ENCODE measurements at regions not wholly inside any gene's neighbourhood (a gene's known extent, or its start where the extent isn't known, plus 50 kb on each side); places are given as distances from the start of the nearest gene placed in this dataset.

DNA sequence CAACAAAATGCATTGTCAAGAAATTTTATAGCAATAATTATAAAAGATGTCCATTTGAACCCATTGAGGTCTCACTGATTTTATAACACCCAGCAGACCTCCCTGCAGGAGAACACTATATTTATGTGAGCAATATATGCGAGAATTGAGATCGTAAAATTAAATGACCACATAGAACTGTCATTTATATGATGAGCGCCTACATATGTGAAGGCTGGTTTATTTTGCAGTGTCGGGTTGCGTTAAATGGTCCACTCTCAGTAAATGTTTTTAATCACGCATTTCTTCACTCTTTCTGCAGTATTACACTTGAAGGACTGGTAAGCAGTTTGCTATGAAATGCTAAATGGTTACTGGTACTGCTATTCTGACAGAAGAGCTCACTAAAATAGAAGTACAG is 408.5 kb upstream of the AGTR1 start:
- Histone ChIP-seq H3K9ac (ENCODE audit: low read depth, low read length) (no peak overlapping the region), H3K36me3 (ENCODE audit: insufficient read depth, low read depth, low read length) (no peaks in the 10 kb centered on the region), H3K27me3 (ENCODE audit: insufficient read depth, low read length) (no peaks in the 10 kb centered on the region), H3K27ac (ENCODE audit: low read length) (no peak overlapping the region), H3K4me3 (ENCODE audit: low read length) (no peak overlapping the region), H3K4me1 (ENCODE audit: insufficient read depth, low read length) (no peaks in the 10 kb centered on the region), H3K9me3 (ENCODE audit: insufficient read depth, low read depth, low read length) (no peaks in the 10 kb centered on the region)

DNA sequence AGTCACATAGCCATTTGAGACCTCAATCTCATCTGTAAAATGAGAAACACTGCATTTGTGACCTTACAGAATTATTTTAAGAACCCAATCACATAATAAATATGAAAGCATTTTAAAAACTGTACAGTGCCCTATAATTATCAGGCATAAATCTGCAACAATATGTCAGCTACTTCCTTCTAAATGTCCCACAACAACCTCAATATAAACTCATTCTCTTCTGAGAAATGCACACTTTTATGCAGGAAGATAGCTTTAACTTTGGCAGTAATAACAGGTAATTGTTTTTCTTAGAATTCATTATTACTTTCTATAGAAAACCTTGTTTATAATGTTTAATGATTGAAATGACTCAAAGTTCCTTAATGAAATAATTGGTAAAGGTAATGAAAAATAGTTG is 400.7 kb upstream of the AGTR1 start:
- Histone ChIP-seq H3K9ac (ENCODE audit: low read depth, low read length) (no peak overlapping the region), H3K9me3 (ENCODE audit: insufficient read depth, low read depth, low read length) (no peaks in the 10 kb centered on the region), H3K27ac (ENCODE audit: low read length) (no peak overlapping the region), H3K36me3 (ENCODE audit: insufficient read depth, low read depth, low read length) (no peaks in the 10 kb centered on the region), H3K4me3 (ENCODE audit: low read length) (no peak overlapping the region), H3K27me3 (ENCODE audit: insufficient read depth, low read length) (no peaks in the 10 kb centered on the region), H3K4me1 (ENCODE audit: insufficient read depth, low read length) (no peaks in the 10 kb centered on the region)

DNA sequence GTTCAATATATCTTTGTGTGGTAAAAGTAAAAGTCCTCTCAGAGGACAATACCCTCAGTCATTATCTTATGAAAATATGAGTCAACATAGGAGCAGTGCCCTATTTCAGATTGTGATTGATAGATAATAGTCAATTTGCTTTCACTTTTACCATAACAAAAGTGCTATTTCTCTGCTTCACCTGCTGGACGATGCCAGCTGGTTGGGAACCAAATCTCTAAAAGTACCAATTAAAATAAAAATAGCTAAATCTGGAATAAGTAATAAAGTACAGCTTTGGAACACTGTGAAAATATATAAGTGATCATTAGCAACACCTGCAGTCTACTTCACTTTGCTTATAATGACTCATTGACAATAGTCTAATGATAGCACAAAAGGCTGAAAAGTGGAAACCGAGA is 390.3 kb upstream of the AGTR1 start:
- Histone ChIP-seq H3K4me3 (ENCODE audit: low read length) (no peak overlapping the region), H3K4me1 (ENCODE audit: insufficient read depth, low read length) (no peaks in the 10 kb centered on the region), H3K27me3 (ENCODE audit: insufficient read depth, low read length) (no peaks in the 10 kb centered on the region), H3K9ac (ENCODE audit: low read depth, low read length) (no peak overlapping the region), H3K9me3 (ENCODE audit: insufficient read depth, low read depth, low read length) (no peaks in the 10 kb centered on the region), H3K36me3 (ENCODE audit: insufficient read depth, low read depth, low read length) (no peaks in the 10 kb centered on the region), H3K27ac (ENCODE audit: low read length) (no peak overlapping the region)

DNA sequence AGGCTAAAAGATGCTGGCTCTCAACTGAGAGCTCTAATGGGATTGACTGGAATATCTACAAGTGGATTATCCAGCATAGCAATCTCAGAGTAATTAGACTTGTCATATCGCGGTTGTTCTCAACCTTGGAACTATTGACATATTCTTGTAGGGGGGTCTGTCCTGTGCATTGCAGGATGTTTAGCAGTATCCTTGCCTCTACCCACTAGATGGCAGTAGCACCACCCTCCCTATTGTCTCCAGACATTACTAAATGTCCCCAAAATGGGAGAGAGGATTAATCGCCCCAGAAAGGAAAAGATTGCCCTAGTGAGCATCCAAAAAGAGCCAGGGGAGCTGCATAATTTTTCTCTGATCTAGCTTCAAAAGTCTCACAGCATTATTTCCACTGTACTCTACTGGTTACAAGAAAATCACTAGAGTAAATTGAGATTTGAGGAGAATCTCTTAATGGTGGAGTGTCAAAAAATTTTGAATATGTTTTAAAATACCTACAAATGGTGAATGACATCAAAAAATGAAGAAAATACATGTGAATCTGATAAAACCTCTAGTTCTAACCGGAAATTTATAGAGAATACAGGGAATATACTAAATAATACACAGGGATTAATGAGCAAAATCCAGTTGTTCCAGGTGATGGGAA is 388.2 kb upstream of the AGTR1 start:
- no peak overlapping the region for H3K4me3 ChIP-seq (ENCODE audit: low read length)
- H3K9me3 ChIP-seq (ENCODE audit: insufficient read depth, low read depth, low read length), result no peaks in the 10 kb centered on the region
- H3K36me3 ChIP-seq (ENCODE audit: insufficient read depth, low read depth, low read length), result no peaks in the 10 kb centered on the region
- H3K27ac ChIP-seq (ENCODE audit: low read length), result no peak overlapping the region
- no peaks in the 10 kb centered on the region for H3K27me3 ChIP-seq (ENCODE audit: insufficient read depth, low read length)
- no peaks in the 10 kb centered on the region for H3K4me1 ChIP-seq (ENCODE audit: insufficient read depth, low read length)
- H3K9ac ChIP-seq (ENCODE audit: low read depth, low read length), result no peak overlapping the region

DNA sequence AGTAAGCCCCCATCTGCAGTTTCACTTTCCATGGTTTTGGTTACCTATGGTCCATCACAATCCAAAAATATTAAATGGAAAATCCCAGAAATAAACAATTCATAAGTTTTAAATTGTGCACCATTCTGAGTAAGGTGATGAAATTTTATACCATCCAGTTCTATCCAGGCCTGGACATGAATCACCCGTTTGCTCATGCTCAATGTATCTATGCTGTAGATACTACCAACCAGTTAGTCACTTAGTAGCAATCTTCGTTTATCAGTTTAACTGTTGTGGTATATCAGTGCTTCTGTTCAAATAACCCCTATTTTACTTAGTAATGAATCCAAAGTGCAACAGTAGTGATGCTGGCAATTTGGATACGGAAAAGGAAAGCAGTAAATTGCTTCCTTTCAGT is 381.9 kb upstream of the AGTR1 start:
- H3K4me3 ChIP-seq (ENCODE audit: low read length), result no peak overlapping the region
- no peaks in the 10 kb centered on the region for H3K4me1 ChIP-seq (ENCODE audit: insufficient read depth, low read length)
- no peaks in the 10 kb centered on the region for H3K27me3 ChIP-seq (ENCODE audit: insufficient read depth, low read length)
- no peaks in the 10 kb centered on the region for H3K9me3 ChIP-seq (ENCODE audit: insufficient read depth, low read depth, low read length)
- H3K9ac ChIP-seq (ENCODE audit: low read depth, low read length), result no peak overlapping the region
- H3K36me3 ChIP-seq (ENCODE audit: insufficient read depth, low read depth, low read length), result no peaks in the 10 kb centered on the region
- no peak overlapping the region for H3K27ac ChIP-seq (ENCODE audit: low read length)

DNA sequence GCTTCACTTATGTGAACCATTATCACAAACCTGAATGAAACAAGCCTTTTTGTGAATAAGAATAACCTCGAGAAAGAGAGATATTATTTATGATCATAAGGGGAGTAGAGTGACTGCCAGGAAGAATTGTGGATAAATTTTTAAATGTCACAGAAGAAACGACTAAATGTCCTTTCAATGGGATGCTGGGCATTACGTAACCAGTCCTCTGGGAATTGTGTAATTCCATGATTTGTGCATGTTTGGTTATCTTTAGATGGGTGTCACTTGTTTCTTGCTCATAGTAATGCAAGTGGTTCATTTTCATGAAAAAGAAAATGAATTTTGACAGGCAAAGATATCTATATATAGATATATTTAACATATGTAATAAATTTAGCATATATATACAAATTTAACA is 379.5 kb upstream of the AGTR1 start:
- no peaks in the 10 kb centered on the region for H3K27me3 ChIP-seq (ENCODE audit: insufficient read depth, low read length)
- no peak overlapping the region for H3K27ac ChIP-seq (ENCODE audit: low read length)
- no peaks in the 10 kb centered on the region for H3K36me3 ChIP-seq (ENCODE audit: insufficient read depth, low read depth, low read length)
- H3K4me1 ChIP-seq (ENCODE audit: insufficient read depth, low read length), result no peaks in the 10 kb centered on the region
- H3K9me3 ChIP-seq (ENCODE audit: insufficient read depth, low read depth, low read length), result no peaks in the 10 kb centered on the region
- no peak overlapping the region for H3K9ac ChIP-seq (ENCODE audit: low read depth, low read length)
- no peak overlapping the region for H3K4me3 ChIP-seq (ENCODE audit: low read length)

DNA sequence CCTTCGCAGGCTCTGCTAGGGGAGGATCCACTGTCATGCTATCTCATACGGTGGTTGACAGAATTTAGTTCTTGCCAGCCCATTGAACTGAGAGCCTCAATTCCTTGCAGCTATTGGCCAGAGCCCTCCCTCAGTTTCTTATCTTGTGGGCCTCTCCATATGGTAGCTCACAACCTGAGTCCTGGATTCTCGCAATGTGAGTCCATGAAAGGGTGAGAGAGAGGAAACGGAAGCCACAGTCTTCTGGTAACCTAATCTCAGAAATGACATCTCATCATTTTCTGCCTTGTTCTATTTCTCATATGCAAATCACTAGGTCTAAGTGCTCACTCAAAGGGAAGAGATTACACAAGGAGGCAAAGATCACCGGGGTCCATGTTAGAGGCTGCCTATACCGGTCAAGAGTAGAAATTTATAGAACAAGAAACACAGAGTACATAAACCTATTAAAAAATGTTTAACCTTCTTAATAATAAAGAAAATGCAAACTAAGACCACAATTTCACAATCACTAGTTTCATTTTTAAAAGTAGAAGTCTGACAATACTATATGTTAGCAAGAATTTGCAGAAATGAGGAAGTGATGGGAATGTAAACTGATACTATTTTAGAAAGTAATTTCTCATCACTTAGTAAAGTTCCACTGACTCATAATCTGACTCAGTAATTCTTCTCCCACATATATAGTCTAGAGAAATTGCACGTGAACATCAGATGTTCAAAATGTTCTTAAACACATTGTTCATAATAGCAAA is 378.4 kb upstream of the AGTR1 start:
- H3K9ac ChIP-seq (ENCODE audit: low read depth, low read length), result no peak overlapping the region
- no peaks in the 10 kb centered on the region for H3K36me3 ChIP-seq (ENCODE audit: insufficient read depth, low read depth, low read length)
- no peaks in the 10 kb centered on the region for H3K27me3 ChIP-seq (ENCODE audit: insufficient read depth, low read length)
- no peak overlapping the region for H3K27ac ChIP-seq (ENCODE audit: low read length)
- H3K9me3 ChIP-seq (ENCODE audit: insufficient read depth, low read depth, low read length), result no peaks in the 10 kb centered on the region
- no peak overlapping the region for H3K4me3 ChIP-seq (ENCODE audit: low read length)
- no peaks in the 10 kb centered on the region for H3K4me1 ChIP-seq (ENCODE audit: insufficient read depth, low read length)

DNA sequence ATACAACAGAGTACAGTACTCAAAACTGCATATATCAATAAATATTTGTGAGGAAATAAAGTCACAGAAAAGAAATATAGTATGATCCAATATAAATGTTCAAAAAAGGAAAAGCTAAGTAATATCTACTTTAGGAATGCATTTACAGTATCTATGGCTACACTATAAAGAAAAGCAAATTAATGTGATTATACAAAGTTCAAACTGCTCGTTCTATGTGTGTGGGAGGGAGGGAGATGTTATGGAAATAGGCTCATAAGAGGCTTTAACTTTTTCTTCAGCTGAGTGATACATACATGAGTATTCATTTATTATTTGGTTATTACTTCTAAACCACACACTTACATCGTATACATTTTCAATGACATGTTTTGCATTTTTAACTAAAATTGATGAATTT is 377.7 kb upstream of the AGTR1 start:
- Histone ChIP-seq H3K36me3 (ENCODE audit: insufficient read depth, low read depth, low read length) (no peaks in the 10 kb centered on the region), H3K4me1 (ENCODE audit: insufficient read depth, low read length) (no peaks in the 10 kb centered on the region), H3K4me3 (ENCODE audit: low read length) (no peak overlapping the region), H3K9me3 (ENCODE audit: insufficient read depth, low read depth, low read length) (no peaks in the 10 kb centered on the region), H3K27me3 (ENCODE audit: insufficient read depth, low read length) (no peaks in the 10 kb centered on the region), H3K27ac (ENCODE audit: low read length) (no peak overlapping the region), H3K9ac (ENCODE audit: low read depth, low read length) (no peak overlapping the region)

DNA sequence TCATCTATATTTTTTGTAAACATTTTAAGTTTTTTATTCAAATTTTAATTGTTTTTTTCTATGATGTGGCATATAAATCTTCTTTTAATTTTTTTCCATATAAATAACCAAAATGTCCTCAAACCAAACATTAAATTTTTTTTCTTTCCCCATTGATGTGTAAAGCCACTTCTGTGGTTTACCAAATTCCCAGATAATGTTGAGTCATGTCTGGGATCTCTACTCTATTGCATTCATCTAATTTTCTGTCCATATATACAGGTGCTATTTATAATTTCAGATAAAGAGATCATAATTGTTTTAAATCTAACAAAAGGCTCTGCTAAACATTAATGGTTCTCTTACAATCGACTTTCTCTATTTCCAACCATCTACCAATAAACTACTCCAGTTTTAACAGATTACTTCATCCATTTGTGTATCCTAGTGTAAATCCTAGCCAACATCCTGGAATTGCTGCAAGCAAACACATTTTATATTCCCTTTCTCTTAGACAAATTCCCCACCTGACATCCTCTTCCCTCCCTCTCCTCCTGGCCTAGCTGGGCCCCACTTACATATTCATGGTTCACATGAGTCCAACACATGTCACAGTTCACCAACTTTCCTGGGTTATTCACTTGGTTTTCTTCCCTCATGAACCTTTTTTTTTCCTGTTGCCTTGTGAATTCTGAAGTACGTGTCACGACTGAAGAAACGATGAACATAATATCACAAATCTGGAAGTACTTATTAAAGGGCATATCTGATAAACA is 368.0 kb upstream of the AGTR1 start:
- H3K4me1 ChIP-seq (ENCODE audit: insufficient read depth, low read length), result peaks cover 6% of the 10 kb centered on the region; the same call in 1 of the 2 replicates
- peak overlapping the region; percentile 32 for H3K27ac ChIP-seq (ENCODE audit: low read length)
- H3K9ac ChIP-seq (ENCODE audit: low read depth, low read length), result no peak overlapping the region; the same call in 1 of the 2 replicates
- no peak overlapping the region for H3K4me3 ChIP-seq (ENCODE audit: low read length)
- no peaks in the 10 kb centered on the region for H3K36me3 ChIP-seq (ENCODE audit: insufficient read depth, low read depth, low read length)
- no peaks in the 10 kb centered on the region for H3K9me3 ChIP-seq (ENCODE audit: insufficient read depth, low read depth, low read length)
- H3K27me3 ChIP-seq (ENCODE audit: insufficient read depth, low read length), result no peaks in the 10 kb centered on the region

DNA sequence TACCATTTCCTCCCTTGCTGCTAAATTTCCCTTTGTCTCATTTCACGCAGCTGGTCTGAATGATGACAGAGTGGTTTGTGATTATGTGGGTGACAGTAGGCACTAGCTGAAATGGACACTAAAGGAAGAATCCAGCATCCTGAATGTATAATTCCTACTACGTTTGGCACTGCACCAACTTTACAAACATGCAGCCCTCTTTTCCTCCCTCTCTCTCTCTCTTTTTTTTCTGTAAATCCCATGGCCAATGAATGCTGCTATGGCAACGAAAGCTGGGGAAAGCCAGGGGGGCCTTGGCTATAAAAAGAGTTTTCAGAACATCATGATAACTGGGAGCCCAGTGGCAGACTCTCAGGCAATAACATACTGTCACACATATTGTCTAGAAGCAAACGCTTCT is 367.2 kb upstream of the AGTR1 start:
- Histone ChIP-seq H3K9ac (ENCODE audit: low read depth, low read length) (no peak overlapping the region), H3K27me3 (ENCODE audit: insufficient read depth, low read length) (no peaks in the 10 kb centered on the region), H3K27ac (ENCODE audit: low read length) (no peak overlapping the region), H3K4me1 (ENCODE audit: insufficient read depth, low read length) (peaks cover 6% of the 10 kb centered on the region; the same call in 1 of the 2 replicates), H3K36me3 (ENCODE audit: insufficient read depth, low read depth, low read length) (no peaks in the 10 kb centered on the region), H3K4me3 (ENCODE audit: low read length) (no peak overlapping the region), H3K9me3 (ENCODE audit: insufficient read depth, low read depth, low read length) (no peaks in the 10 kb centered on the region)

DNA sequence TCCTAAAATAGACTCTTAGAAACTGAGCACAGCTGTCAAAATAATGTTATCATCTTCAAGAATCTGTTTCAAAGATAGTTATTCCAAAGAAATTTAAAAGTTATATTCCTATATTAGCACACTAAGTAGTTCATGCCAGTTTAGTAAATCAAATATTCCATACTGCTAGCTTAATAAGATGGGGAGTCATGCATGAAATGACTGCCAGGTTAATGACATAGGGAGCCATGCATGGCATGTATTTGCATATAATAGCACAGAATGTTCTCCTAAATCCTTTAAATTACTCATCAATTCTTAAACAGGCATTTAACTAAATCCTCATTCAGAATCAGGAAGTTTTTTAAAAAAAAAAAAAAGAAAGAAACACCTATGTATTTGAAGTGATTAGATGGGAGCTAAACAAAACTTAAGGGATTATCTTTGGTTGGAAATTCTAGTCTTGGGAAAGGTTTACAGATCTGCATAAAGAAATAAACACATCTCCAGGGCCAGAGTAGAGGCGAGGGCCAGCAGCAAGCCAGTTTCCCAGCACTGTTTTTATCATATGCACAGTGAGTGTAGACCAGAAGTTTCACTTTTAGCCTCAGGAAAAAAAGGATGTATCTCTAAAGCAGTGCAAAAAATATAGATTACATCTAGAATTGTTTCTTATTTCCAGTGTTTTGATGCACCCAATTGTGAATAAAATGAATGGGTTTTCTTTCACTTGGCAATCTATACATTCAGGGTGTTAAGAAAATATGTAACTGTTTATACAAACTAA is 366.4 kb upstream of the AGTR1 start:
- Histone ChIP-seq H3K4me3 (ENCODE audit: low read length) (no peak overlapping the region), H3K9me3 (ENCODE audit: insufficient read depth, low read depth, low read length) (no peaks in the 10 kb centered on the region), H3K36me3 (ENCODE audit: insufficient read depth, low read depth, low read length) (no peaks in the 10 kb centered on the region), H3K27ac (ENCODE audit: low read length) (no peak overlapping the region), H3K4me1 (ENCODE audit: insufficient read depth, low read length) (peaks cover 6% of the 10 kb centered on the region; the same call in 1 of the 2 replicates), H3K9ac (ENCODE audit: low read depth, low read length) (no peak overlapping the region), H3K27me3 (ENCODE audit: insufficient read depth, low read length) (no peaks in the 10 kb centered on the region)

All from iPS-20b (cell line).